VCaP (cell line): ENCODE measurements at regions not wholly inside any gene's neighbourhood (a gene's known extent, or its start where the extent isn't known, plus 50 kb on each side); places are given as distances from the start of the nearest gene placed in this dataset.

Experiments used
- H3K27ac ChIP-seq: fragments of 450-650 bp; 2 replicates; pipeline ENCODE4 v1.5.1; 2017
- TF ChIP-seq, protein P1 (sequence below): fragments of 450-650 bp; conservative IDR thresholded peaks from 2 replicates; pipeline ENCODE4 v1.5.1; 2017; ENCODE audit warnings: mild to moderate bottlenecking, moderate library complexity

DNA sequence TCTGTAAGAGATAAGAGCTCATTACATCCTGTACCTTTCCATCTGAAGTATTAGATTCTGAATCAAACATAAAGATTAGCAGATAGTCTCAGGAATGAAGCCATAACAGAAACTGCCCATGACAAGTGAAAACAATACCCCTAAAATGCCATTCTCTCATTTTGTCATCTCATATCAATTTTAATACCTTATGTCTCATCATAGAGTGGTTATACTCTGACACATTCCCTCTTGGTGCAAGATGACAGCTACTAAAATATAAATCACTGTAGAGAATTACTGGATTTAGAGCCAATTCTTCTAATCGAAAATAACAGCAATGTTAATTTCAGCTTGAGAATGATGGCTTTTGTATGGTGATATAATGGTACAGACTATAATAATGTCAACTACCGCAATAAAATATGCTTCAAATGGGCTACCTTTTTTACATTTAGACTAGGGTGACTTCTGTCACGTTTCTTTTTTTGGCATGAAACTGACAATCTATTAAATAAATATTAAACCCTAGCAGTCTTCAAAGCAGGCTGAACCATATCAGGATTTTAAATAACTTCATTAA is 125.1 kb upstream of the ITGA4 start:
- no peak overlapping the region for H3K27ac ChIP-seq
- TF ChIP-seq, protein P1, sequence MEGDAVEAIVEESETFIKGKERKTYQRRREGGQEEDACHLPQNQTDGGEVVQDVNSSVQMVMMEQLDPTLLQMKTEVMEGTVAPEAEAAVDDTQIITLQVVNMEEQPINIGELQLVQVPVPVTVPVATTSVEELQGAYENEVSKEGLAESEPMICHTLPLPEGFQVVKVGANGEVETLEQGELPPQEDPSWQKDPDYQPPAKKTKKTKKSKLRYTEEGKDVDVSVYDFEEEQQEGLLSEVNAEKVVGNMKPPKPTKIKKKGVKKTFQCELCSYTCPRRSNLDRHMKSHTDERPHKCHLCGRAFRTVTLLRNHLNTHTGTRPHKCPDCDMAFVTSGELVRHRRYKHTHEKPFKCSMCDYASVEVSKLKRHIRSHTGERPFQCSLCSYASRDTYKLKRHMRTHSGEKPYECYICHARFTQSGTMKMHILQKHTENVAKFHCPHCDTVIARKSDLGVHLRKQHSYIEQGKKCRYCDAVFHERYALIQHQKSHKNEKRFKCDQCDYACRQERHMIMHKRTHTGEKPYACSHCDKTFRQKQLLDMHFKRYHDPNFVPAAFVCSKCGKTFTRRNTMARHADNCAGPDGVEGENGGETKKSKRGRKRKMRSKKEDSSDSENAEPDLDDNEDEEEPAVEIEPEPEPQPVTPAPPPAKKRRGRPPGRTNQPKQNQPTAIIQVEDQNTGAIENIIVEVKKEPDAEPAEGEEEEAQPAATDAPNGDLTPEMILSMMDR: no peak

- TF ChIP-seq, protein P1: no peak
These were observed 122.9 kb upstream of the ITGA4 start for GRCh38 chr2:181334158-181334826.

DNA sequence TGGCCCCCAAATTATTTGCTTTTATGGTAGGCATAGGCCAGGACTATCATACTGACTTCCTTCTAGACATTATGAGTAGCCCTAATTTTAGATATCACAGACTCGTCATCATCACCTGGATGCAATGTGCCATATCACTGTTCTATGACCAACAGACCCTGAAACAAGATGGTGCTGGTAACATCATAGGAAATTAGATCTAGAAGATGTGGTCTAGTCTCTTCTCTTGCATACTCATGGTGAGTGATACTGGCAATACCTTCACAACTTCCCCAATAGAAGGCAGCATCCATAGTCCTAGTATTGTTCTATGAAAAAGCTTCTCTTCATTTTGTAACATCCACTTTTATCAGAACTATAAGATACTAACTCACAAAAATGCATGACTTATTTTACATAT is 116.3 kb upstream of the ITGA4 start:
- TF ChIP-seq, protein P1: no peak
- no peak overlapping the region for H3K27ac ChIP-seq

More at GRCh38 chr2:181334158-181334826, 122.9 kb upstream of the ITGA4 start:
- H3K27ac ChIP-seq: no peak overlapping the region

DNA sequence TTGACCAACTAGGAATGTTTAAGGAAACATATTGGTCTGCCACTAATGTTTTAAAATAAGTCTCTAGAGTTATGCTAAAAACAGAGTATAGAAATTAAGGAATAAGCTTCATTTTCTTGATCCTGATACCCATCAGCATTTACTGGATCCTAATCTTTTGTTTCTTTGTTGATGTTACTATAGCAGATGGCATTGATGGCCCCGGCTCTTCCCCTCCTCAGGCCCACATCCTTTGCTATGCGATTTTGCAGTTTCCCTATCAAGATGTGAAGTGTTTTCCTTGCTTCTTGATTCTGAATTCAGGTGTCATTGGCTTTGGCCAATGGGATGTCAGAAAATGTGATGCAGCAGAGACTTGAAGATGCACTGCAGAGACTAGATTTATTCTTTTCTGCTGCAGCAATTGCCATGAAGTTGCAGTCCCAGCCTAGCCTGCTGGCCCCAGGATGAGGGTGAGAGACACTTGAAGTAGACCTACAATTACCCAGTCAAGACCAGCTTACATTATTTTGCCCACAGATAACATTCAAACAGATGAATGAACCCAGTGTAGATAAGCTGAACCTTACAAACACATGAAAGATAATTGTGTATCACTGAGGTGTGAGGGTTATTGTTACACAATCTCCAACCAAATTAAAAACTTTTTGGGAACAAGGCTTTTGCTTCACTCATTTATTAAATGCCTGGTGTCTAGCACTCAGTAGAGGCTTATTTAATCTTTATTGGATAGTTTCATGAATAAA is 115.2 kb upstream of the ITGA4 start:
- no peak overlapping the region for H3K27ac ChIP-seq
- TF ChIP-seq, protein P1: no peak

DNA sequence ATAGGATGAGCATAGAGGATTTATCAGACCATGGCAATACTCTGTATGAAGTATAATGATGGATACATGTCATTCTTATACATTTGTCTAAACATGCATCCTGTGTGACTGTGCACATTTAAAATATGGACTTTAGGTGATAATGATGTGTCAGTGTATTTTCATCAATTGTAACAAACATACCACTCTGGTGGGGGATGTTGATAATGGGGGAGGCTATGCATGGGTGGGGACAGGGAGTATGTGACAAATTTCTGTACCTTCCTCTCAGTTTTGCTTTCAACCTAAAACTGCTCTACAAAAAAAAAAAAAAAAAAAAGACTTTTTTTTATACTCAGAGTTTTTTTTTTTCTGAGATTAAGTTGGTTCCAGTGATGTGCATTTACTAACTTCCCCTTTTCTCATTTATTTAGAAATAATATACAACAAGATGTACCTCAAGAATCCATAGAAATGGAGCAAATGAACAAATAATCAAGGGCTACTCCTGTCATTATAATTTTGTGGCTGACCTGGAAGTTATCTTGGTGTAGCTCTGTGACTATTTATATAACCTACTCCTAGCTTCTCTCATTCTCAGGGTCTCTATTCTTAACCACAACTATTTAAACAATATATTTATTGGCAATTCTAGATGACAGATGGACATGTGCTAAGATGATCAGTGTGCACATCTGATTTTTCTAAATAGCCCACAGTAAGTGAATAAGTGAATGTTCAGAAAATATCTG is 108.9 kb upstream of the ITGA4 start:
- TF ChIP-seq, protein P1: no peak
- no peak overlapping the region for H3K27ac ChIP-seq

- TF ChIP-seq, protein P1: no peak
- H3K27ac ChIP-seq: no peak overlapping the region
These were observed 105.0 kb upstream of the ITGA4 start for GRCh38 chr2:181352158-181352557.

GRCh38 chr2:181354626-181355025 is 102.6 kb upstream of the ITGA4 start:
- TF ChIP-seq, protein P1: no peak
- H3K27ac ChIP-seq: no peak overlapping the region
